Testis (tissue), 2 donors: ENCODE measurements at regions not wholly inside any gene's neighbourhood (a gene's known extent, or its start where the extent isn't known, plus 50 kb on each side); places are given as distances from the start of the nearest gene placed in this dataset.

Source experiments
- POLR2A ChIP-seq: fragments of 450-650 bp; IDR thresholded peaks from one replicate; pipeline ENCODE4 v1.6.1; 2017; ENCODE audit warnings: antibody characterized with exemption, mild to moderate bottlenecking, moderate library complexity
- TF ChIP-seq, protein P1 (sequence below), 3 experiments: fragments of 450-650 bp in 2 of 3; fragments of 200-600 bp in 1 of 3; sonication (generic) in 1 of 3; IDR thresholded peaks; one replicate each; pipeline ENCODE4 v1.5.1; 2016 to 2019; ENCODE audit warnings: antibody characterized with exemption in 3 of 3, mild to moderate bottlenecking in 2 of 3, moderate library complexity in 1 of 3

- no peak for TF ChIP-seq POLR2A
- TF ChIP-seq, protein P1, sequence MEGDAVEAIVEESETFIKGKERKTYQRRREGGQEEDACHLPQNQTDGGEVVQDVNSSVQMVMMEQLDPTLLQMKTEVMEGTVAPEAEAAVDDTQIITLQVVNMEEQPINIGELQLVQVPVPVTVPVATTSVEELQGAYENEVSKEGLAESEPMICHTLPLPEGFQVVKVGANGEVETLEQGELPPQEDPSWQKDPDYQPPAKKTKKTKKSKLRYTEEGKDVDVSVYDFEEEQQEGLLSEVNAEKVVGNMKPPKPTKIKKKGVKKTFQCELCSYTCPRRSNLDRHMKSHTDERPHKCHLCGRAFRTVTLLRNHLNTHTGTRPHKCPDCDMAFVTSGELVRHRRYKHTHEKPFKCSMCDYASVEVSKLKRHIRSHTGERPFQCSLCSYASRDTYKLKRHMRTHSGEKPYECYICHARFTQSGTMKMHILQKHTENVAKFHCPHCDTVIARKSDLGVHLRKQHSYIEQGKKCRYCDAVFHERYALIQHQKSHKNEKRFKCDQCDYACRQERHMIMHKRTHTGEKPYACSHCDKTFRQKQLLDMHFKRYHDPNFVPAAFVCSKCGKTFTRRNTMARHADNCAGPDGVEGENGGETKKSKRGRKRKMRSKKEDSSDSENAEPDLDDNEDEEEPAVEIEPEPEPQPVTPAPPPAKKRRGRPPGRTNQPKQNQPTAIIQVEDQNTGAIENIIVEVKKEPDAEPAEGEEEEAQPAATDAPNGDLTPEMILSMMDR (IDR thresholded peaks at IDR 0.05): no peak
Measured at GRCh38 chr9:20037699-20038098, 248.9 kb upstream of the SLC24A2 start.
